ENCODE measurements at regions not wholly inside any gene's neighbourhood (a gene's known extent, or its start where the extent isn't known, plus 50 kb on each side); places are given as distances from the start of the nearest gene placed in this dataset.

- no TSS peak for BruUV-seq (replicated peaks)
- FAIRE-seq (no peak), DNase-seq (ENCODE audit: low read depth, low spot score) (no peak)
- ChIA-PET POLR2A (no interaction called here), CTCF (no interaction called here)
- H3K27ac ChIP-seq (ENCODE audit: insufficient read depth, low read depth, low read length) = no peak overlapping the region
- H3K79me2 ChIP-seq (ENCODE audit: control insufficient read depth, insufficient read depth, low read length) = no peaks in the 10 kb centered on the region
- no peak overlapping the region for H3K4me3 ChIP-seq (replicated peaks in 1 of 3; ENCODE audit: insufficient read depth in 1 of 3, low read depth in 1 of 3, low read length in 3 of 3)
- no peaks in the 10 kb centered on the region for H3K27me3 ChIP-seq (ENCODE audit: control insufficient read depth in 2 of 2, insufficient read depth in 2 of 2, low read length in 2 of 2)
- intact Hi-C loops (cut with micrococcal nuclease) (no loop called here), dilution Hi-C loops (cut with MboI; ENCODE audit: extremely low pct_ligation_motif_present, low sequenced_read_pairs) (no loop called here)
- no peaks in the 10 kb centered on the region for H4K20me1 ChIP-seq (replicated peaks; ENCODE audit: control insufficient read depth, extremely low read depth, insufficient read depth, low read length)
- no peak overlapping the region for H3K4me2 ChIP-seq (ENCODE audit: insufficient read depth, low read length)
- no peak overlapping the region for H2AFZ ChIP-seq (ENCODE audit: low read depth, low read length)
- H3K9me3 ChIP-seq (replicated peaks; ENCODE audit: control insufficient read depth, insufficient read depth, low read length) = no peaks in the 10 kb centered on the region
- H3K9ac ChIP-seq (replicated peaks; ENCODE audit: extremely low read depth, insufficient read depth, low read length) = no peak overlapping the region
- H3K36me3 ChIP-seq (ENCODE audit: control insufficient read depth in 2 of 2, extremely low read depth in 1 of 2, insufficient read depth in 2 of 2, low read length in 2 of 2) = no peaks in the 10 kb centered on the region
- TF ChIP-seq, protein P1, sequence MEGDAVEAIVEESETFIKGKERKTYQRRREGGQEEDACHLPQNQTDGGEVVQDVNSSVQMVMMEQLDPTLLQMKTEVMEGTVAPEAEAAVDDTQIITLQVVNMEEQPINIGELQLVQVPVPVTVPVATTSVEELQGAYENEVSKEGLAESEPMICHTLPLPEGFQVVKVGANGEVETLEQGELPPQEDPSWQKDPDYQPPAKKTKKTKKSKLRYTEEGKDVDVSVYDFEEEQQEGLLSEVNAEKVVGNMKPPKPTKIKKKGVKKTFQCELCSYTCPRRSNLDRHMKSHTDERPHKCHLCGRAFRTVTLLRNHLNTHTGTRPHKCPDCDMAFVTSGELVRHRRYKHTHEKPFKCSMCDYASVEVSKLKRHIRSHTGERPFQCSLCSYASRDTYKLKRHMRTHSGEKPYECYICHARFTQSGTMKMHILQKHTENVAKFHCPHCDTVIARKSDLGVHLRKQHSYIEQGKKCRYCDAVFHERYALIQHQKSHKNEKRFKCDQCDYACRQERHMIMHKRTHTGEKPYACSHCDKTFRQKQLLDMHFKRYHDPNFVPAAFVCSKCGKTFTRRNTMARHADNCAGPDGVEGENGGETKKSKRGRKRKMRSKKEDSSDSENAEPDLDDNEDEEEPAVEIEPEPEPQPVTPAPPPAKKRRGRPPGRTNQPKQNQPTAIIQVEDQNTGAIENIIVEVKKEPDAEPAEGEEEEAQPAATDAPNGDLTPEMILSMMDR (IDR thresholded peaks at IDR 0.05; ENCODE audit: extremely low read depth in 1 of 2, insufficient read depth in 1 of 2, low read depth in 1 of 2, low read length in 2 of 2) = no peak
- TF ChIP-seq FOS (IDR thresholded peaks at IDR 0.05; ENCODE audit: borderline replicate concordance, insufficient read depth, low read length) (no peak), MYC (IDR thresholded peaks at IDR 0.05; ENCODE audit: low read depth, low read length) (no peak), GATA2 (IDR thresholded peaks at IDR 0.05; ENCODE audit: insufficient read depth, insufficient read length, low read depth, low read length) (no peak), MAX (IDR thresholded peaks at IDR 0.05; ENCODE audit: insufficient read depth, insufficient read length) (no peak), POLR2AphosphoS5 (IDR thresholded peaks at IDR 0.05; ENCODE audit: insufficient read depth, low read depth, low read length) (no peak), JUN (IDR thresholded peaks at IDR 0.05; ENCODE audit: borderline replicate concordance, insufficient read depth, insufficient read length, low read depth) (no peak), EZH2 (IDR thresholded peaks at IDR 0.05; ENCODE audit: borderline replicate concordance, low read depth, low read length, severe bottlenecking) (no peak), POLR2A (IDR thresholded peaks at IDR 0.05; ENCODE audit: low read depth, low read length) (no peak)
- H3K4me1 ChIP-seq (ENCODE audit: control insufficient read depth, extremely low read depth, insufficient read depth, low read length) = no peaks in the 10 kb centered on the region
- no peaks in the 10 kb centered on the region for H3K9me1 ChIP-seq (replicated peaks; ENCODE audit: control insufficient read depth, extremely low read depth, insufficient read depth, low read length)
These were observed 260.3 kb upstream of the SPTLC3 start for GRCh38 chr20:12748359-12748994.
